HG03457 (cell line): ENCODE measurements at regions not wholly inside any gene's neighbourhood (a gene's known extent, or its start where the extent isn't known, plus 50 kb on each side); places are given as distances from the start of the nearest gene placed in this dataset.
"Not testable (repeated sequence)": the region's sequence is repeated elsewhere in the genome, so short reads cannot be mapped to it uniquely, and the experiment has no call there.

Experiments used
- ATAC-seq: cut with Tn5 transposase; IDR thresholded peaks from one replicate; pipeline ENCODE4 v1.9.1; 2021; ENCODE audit warnings: moderate number of reproducible peaks; ENCODE audit not compliant: unreplicated experiment

DNA sequence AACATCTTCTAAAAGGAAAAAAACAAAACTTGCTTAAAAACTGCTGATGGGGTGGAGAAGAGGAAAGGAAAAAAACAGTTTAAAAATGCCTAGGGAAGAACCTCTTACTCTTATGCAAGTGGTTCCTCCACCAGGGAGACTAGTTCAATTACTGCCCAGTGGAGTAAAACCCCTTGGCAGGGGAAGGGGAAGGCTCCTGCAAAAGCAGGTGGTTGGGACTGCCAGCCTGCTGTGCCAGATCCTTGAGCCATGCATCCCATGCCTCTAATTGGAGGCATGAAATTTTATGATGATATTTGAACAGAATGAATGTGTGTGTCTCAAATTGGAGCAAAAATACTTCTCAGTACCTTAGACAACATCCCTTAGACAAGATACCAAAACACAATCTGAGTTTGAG lies 118.8 kb downstream of the FSCB start:
- no peak for ATAC-seq

DNA sequence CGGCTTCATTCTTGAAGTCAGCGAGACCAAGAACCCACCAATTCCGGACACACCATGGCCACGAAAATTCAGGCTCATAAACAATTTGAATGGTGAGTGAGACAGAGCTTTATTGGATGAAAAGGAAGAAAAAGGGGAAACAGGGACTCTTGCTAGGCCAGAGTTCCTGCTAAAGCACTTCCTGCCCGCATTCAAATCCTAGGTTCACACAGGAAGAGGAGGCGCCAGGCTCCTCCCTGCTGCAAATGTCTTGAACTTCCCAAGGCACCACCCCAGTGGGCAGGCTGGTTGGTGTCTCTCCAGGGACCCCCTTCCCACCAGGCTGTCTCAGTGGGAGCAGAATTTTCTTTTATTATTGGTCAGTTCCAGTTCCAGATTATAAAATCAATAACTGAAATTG lies 121.2 kb downstream of the FSCB start:
- ATAC-seq: no peak

DNA sequence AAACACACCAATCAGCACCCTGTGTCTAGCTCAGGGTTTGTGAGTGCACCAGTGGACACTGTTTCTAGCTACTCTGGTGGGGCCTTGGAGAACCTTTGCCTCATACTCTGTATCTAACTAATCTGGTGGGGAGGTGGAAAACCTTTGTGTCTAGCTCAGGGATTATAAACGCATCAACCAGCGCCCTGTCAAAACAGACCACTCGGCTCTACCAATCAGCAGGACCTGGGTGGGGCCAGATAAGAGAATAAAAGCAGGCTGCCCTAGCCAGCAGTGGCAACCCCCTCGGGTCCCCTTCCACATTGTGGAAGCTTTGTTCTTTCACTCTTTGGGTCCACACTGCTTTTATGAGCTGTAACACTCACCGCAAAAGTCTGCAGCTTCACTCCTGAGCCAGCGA lies 121.8 kb downstream of the FSCB start:
- not testable (repeated sequence) for ATAC-seq

DNA sequence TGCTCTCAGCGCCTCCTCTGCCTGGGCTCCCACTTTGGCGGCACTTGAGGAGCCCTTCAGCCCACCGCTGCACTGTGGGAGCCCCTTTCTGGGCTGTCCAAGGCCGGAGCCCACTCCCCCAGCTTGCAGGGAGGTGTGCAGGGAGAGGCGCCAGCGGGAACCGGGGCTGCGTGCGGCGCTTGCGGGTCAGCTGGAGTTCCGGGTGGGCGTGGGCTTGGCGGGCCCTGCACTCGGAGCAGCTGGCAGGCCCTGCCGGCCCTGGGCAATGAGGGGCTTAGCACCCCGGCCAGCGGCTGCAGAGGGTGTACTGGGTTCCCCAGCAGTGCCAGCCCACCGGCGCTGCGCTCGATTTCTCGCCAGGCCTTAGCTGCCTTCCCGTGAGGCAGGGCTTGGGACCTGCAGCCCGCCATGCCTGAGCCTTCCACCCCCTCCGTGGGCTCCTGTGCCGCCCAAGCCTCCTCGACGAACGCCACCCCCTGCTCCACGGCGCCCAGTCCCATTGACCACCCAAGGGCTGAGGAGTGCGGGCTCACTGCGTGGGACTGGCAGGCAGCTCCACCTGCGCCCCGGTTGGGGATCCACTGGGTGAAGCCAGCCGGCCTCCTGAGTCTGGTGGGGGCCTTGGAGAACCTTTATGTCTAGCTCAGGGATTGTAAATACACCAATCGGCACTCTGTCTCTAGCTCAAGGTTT lies 122.3 kb downstream of the FSCB start:
- ATAC-seq: not testable (repeated sequence)

DNA sequence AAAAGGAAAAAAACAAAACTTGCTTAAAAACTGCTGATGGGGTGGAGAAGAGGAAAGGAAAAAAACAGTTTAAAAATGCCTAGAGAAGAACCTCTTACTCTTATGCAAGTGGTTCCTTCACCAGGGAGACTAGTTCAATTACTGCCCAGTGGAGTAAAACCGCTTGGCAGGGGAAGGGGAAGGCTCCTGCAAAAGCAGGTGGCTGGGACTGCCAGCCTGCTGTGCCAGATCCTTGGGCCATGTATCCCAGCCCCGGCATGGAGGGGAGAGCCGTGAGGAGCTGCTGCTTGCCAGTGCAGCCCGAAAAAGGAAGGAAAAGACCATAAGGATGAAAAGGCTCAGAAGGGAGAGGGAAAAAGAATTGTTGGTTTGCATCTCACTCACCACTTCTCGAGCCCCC lies 123.0 kb downstream of the FSCB start:
- no peak for ATAC-seq

DNA sequence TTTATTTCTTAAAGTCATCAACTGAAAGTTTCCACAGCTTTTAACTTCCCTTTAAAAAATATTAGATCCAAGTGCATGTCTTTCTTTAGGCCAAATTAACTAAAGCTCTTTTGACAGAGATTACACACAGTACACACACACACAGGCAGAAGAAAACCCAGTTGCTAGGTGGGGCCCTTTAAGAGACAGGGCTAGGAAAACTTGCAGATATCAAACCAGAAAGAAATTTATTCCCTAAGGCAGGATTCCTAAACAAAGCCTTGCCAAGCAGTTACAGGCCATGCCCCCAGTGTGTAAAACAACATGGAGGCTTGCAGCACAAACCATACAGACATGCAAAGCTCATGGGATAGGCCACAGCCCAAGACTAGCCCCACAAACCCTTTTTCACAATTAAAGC lies 123.4 kb downstream of the FSCB start:
- no peak for ATAC-seq

DNA sequence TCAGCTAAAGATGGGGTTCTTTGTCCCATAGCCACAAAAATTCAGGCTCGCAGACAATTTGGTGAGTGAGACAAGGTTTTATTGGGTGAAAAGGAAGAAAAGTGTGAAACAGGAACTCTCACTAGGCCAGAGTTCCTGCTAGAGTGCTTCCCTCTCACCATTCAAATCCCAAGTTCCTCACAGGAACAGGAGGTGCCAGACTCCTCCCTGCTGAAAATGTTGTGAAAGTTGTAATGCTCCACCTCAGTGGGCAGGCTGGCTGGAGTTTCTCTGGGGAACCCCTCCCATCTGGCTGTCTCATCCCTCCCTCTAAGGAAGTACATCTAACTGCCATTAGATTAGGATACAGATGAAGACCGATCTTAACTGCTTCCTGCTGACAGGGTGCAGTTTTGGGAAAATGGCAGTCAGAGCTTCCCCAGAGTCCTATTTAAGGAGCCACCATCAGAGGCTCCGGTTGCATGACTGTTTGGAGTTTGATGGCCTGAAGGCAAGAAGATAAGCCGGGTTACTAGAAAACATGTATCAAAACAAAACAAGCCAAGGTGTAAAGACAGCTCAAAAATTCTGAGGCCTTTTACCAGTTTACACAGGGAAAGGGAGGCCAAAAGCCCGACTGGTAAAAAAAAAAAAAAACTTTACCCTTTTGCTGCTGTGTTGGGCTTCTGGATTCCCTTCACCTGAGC lies 127.6 kb downstream of the FSCB start:
- ATAC-seq: no peak

DNA sequence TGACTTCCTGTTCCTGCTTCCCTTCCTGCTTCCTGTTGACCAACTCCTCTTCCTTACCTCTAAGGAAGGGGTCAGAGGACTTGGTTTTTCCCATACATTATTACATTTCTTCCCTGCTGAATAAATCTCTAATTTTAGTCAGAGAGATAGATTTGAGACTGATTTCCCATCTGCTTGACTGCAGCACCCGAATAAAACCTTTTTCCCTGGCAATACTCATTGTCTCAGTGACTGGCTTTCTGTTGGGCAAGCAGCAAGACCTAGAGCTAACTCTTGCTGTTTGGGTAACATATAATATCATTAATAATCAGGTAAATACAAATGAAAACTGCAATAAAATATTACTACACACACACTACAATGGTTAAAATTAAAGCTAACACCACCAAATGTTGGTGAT lies 132.2 kb downstream of the FSCB start:
- no peak for ATAC-seq

DNA sequence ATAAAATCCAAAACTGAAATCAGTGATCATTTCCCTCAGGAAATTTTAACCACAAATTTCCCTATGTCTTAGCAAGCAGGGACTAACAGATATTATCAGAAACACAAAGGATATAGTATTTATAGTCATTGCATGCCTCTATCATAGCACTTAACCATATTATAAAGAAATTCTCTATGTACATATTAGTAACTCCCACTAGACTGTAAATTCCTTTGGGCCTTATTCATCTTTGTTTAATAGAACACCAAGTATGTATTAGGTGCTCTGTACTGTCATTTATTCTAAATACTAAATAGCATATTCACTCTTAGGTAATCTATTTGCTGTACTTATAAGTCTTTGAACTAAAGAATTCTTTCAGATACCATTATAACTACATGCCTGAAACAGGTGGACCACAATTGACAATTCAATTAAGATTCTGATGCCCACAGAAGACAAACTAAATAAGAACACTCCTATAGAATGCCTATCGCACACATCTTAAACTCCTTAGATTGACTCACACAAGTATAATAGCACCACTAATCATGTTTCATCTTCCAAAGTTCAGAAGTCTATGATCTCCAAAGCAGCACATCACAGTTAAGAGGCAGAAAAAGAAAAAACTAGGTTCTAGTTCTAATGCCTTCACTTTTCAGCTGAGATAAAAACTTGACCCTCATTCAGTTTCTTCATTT lies 134.1 kb downstream of the FSCB start:
- no peak for ATAC-seq

DNA sequence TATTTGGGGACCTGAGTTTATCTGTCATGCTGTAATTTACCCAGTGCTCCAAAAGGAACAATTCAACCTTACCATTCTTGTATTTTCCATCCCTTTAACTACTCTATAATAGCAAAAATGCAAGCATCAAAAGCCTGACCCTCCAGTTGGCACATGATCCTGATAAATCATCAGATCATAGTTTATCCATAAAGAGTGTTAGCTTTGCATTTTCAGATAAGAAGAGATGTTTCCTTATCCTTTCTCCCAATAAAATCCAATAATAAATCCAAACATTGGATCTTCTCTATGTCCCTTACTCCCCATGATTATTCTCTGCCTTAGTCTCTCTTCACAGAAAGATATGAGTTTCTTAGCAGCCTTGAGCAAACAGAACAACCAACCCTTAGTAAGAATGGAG lies 134.9 kb downstream of the FSCB start:
- no peak for ATAC-seq

DNA sequence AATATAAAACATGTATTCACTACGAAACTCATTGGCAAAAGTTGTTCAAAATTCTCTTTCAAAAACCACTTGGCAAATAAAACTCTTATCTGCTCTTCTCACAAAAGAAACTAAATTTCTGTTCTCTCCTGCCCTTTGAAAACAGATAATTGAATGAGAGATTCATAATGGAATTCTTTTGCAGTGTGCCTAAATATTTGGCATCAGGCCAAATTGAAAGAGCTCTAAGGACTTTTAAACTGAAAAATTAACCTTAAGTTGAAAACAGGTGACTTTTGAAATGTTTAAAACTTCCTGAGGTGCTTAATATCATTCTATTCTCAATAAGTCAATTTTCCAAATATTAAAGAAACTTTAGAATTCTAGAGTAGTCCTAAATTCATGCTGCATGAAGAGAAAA lies 136.4 kb downstream of the FSCB start:
- ATAC-seq: no peak

DNA sequence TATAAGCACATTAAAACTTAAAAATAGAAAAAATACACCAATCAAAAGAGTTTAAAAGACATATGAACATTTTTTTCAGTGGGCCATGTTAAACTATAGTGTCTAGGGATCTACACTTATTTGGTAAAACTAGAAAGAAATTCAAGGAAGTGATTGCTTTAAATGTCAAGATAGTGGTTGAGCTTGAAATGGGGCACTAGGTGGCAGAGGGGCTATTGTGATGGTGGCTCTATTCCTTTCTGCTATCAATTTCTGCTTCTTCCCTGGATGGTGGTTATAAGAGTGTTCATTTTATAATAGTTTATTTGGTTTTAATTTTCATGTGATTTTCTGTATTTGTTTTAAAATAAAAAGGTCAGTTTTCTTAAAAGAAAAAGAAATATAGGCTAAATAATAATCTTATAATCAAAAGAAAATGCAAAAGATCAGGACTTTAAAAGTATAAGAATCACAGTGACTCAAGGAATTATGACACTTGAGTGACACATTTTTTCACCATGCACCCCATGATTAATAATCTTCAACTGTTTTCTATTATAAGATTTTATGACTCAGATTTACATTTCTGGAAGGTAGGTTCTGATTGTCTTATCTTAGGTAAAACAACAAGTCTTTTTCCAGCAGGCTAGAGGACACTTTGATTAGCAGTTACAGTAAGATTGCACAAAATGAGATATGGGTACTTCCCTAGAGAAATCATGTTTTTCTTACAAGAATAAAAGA lies 137.5 kb downstream of the FSCB start:
- ATAC-seq: no peak

DNA sequence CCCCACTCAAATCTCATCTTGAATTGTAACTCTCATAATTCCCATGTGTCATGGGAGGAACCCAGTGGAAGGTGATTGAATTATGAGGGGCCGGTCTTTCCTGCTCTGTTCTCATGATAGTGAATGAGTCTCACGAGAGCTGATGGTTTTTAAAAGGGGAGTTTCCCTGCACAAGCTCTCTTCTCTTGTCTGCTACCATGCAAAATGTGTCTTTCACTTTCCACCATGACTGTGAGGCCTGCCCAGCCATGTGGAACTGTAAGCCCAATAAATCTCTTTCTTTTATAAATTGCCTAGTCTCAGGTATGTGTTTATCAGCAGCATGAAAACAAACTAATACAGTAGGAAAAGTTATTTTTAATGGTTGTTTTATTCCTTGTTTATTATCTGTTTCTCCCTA lies 146.0 kb downstream of the FSCB start:
- ATAC-seq: no peak

DNA sequence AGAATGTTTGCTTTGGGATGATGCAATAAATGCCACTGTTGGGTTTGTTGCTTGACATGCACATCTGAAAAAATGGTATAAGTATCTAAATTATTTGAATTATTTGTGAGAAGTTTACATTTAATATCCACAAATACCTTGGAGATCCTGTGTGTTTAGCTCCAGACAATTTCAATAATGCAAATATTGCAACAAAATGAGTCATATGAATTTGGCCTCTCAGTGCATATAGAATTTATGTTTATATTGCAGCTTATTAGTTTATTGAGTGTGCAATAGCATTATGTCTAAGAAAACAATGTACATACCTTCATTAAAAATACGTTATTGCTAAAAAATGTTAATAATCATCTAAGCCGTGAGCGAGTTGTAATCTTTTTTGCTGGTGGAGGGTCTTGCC lies 153.3 kb downstream of the FSCB start:
- no peak for ATAC-seq

DNA sequence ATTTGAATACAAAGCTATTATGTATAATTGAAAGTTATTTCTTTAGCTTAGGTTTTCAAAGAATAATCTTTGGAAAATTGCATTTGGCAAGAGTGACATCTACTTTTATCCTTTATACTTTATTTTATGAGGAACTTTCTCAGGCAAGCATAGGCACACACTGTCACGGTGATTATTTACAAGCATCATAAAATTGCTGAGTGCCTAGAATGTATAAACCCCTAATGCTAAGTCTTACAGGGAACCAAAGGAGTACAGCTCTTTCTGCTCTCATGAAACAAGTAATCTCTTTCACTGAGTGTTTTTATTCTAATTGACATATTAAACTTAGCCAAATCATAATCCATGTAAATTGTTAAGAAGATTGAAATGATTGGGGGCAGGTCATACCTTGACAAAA lies 154.9 kb downstream of the FSCB start:
- no peak for ATAC-seq

DNA sequence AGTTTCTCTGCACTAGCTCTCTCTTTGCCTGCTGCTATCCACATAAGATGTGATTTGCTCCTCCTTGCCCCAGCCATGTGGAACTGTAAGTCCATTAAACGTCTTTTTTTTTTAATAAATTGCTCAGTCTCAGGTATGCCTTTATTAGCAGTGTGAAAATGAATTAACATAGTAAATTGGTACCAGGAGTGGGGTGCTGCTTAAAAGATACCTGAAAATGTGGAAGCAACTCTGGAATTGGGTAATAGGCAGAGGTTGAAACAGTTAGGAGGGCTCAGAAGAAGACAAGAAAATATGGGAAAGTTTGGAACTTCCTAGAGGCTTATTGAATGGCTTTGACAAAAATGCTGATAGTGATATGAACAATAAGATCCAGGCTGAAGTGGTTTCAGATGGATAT lies 159.8 kb downstream of the FSCB start:
- ATAC-seq: no peak

DNA sequence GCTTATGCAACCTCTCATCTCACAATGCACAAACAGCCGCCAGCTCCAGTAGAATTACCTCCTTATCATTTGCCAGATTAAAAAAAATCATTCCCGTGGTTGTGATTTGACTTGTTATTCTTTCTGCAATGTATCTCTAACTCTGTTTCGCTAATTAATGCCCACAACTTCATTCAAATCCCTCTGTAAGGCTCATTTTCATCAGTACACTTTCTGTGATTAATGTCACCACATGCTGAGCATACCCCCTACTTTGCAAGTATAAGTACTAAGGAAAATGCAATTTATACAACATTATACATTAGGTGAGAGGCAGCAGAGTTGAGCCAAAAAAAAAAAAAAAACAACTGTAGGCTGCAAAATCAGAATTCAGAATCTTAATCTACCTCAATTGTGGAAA lies 166.0 kb downstream of the FSCB start:
- no peak for ATAC-seq

DNA sequence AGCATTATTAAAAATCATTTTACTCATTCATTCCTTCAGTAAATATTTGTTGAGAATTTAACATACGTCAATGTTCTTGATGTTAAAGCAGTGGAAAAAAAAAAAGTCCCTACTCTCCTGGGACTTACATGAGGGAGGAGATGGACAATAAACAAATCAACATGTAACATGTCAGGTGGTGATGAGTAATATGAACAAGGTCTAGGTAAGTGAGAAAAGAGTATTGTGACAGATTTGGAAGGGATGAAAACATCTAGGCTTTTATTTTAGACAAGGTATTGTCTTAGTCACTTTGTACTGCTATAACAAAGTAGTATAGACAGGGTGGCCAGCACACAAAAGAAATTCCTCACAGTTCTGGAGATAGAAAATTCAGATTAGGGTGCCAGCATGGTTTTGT lies 167.2 kb downstream of the FSCB start:
- no peak for ATAC-seq

DNA sequence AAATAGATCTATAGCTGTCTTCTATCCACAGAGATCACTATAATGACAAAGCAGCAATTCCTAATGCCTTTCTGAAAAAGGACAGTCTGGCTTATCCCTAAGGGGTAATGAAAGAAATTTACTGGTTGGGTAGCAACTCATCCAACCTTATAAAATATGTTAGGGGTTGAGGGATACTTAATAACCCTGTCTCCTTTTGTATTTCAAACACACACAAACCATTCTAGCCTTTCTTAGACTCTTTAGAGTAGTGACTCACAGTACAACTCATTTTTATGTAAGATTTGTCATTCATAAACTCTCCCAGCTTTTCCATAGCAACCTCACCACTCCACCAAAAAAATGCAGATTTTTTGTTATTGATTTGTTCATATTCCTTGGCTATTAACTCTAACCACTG lies 167.9 kb downstream of the FSCB start:
- no peak for ATAC-seq

DNA sequence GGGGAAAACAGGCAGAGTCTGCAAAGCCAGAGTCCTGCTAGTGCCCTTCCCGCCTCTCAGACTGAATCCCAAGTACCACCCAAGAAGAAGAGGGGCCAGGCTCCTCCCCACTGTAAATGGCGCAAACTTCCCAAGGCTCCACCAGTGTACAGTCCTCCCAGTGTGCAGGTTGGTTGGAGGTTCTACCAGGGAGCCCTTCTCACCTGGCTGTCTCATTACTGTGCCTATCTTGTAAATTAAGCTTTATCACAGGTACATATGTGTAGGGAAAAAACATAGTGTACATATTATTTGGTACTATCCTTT lies 189.7 kb downstream of the FSCB start:
- no peak for ATAC-seq

DNA sequence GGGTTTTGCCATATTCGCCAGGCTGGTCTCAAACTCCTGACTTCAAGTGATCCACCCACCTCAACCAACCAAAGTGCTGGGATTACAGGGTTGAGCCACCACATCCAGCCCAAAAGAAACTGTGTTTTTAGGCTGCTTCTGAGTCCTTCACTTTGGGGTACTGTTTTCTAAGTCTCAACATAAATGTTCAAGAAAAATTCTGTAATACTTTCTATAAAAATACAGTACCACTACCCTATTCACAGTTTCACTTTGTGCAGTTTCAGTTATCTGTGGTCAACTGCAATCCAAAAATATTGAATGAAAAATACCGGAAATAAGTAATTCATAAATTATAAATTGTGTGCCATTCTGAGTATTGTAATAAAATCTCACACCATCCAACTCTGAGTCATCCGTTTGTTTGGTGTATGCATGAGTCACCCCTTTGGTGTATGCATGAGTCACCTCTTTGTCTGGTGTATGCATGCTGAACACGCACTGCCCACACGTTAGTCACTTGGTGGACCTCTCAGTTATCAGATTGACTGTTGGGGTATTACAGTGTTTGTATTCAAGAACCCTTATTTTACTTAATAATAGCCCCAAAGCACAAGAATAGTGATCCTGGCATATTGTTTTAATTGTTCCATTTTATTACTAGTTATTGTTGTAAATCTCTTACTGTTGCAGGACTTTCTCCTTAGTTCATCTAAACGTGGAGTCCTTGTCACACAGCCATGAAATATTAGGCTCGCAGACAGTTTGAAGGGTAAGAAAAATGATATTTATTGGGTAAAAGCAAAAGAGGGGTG lies 190.2 kb downstream of the FSCB start:
- ATAC-seq: peak; percentile 76
